ENCODE measurements at regions not wholly inside any gene's neighbourhood (a gene's known extent, or its start where the extent isn't known, plus 50 kb on each side); places are given as distances from the start of the nearest gene placed in this dataset.

GRCh38 chr2:13227578-13227977, 510.8 kb downstream of the TRIB2 start:
- Histone ChIP-seq H3K4me3 (ENCODE audit: low read length) (no peak overlapping the region), H3K9me3 (ENCODE audit: control insufficient read depth, insufficient read depth, low read length) (no peaks in the 10 kb centered on the region), H3K4me2 (ENCODE audit: low read length) (no peak overlapping the region), H3K4me1 (ENCODE audit: control insufficient read depth, low read length) (no peaks in the 10 kb centered on the region), H3F3A (ENCODE audit: control insufficient read depth, insufficient read depth) (no peaks in the 10 kb centered on the region), H4K20me1 (ENCODE audit: control insufficient read depth, insufficient read depth, low read depth, low read length) (no peaks in the 10 kb centered on the region), H3K9me2 (replicated peaks; ENCODE audit: control insufficient read depth, low read length) (no peaks in the 10 kb centered on the region), H3K79me2 (ENCODE audit: control insufficient read depth, low read length) (no peaks in the 10 kb centered on the region), H3K27me3 (ENCODE audit: control insufficient read depth, low read length) (no peaks in the 10 kb centered on the region), H3K36me3 (ENCODE audit: control insufficient read depth, low read length) (no peaks in the 10 kb centered on the region), H3K27ac (ENCODE audit: low read depth, low read length) (no peak overlapping the region)
- TF ChIP-seq EZH2phosphoT487 (IDR thresholded peaks at IDR 0.05; ENCODE audit: borderline replicate concordance, low read length), result no peak
- TF ChIP-seq, protein P1, sequence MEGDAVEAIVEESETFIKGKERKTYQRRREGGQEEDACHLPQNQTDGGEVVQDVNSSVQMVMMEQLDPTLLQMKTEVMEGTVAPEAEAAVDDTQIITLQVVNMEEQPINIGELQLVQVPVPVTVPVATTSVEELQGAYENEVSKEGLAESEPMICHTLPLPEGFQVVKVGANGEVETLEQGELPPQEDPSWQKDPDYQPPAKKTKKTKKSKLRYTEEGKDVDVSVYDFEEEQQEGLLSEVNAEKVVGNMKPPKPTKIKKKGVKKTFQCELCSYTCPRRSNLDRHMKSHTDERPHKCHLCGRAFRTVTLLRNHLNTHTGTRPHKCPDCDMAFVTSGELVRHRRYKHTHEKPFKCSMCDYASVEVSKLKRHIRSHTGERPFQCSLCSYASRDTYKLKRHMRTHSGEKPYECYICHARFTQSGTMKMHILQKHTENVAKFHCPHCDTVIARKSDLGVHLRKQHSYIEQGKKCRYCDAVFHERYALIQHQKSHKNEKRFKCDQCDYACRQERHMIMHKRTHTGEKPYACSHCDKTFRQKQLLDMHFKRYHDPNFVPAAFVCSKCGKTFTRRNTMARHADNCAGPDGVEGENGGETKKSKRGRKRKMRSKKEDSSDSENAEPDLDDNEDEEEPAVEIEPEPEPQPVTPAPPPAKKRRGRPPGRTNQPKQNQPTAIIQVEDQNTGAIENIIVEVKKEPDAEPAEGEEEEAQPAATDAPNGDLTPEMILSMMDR (IDR thresholded peaks at IDR 0.05; ENCODE audit: low read depth, low read length, poor library complexity, severe bottlenecking), result no peak

DNA sequence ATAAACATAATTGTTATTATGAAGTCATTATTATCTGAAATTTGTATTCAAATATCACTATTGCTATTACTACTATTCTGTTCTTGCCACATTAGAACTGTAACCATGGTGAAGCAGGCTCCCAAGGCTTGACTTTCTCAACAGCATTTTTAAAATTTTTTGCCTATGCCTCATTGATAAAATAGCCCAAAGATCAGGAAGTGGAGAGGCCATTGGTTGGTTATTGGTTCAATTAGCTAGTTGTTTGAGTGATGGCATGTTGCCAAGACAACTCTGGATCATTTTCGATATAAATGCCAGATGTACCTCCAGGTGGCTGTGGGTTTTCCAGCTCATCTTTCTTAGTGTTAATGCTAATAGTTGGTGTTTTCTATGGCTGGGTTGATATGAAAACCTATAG, 513.5 kb downstream of the TRIB2 start:
- Histone ChIP-seq H3K4me1 (ENCODE audit: control insufficient read depth, low read length) (no peaks in the 10 kb centered on the region), H3K4me2 (ENCODE audit: low read length) (no peak overlapping the region), H3K79me2 (ENCODE audit: control insufficient read depth, low read length) (no peaks in the 10 kb centered on the region), H3K9me2 (replicated peaks; ENCODE audit: control insufficient read depth, low read length) (no peaks in the 10 kb centered on the region), H4K20me1 (ENCODE audit: control insufficient read depth, insufficient read depth, low read depth, low read length) (no peaks in the 10 kb centered on the region), H3K27me3 (ENCODE audit: control insufficient read depth, low read length) (no peaks in the 10 kb centered on the region), H3K36me3 (ENCODE audit: control insufficient read depth, low read length) (no peaks in the 10 kb centered on the region), H3F3A (ENCODE audit: control insufficient read depth, insufficient read depth) (no peaks in the 10 kb centered on the region), H3K9me3 (ENCODE audit: control insufficient read depth, insufficient read depth, low read length) (no peaks in the 10 kb centered on the region), H3K4me3 (ENCODE audit: low read length) (no peak overlapping the region), H3K27ac (ENCODE audit: low read depth, low read length) (no peak overlapping the region)
- TF ChIP-seq EZH2phosphoT487 (IDR thresholded peaks at IDR 0.05; ENCODE audit: borderline replicate concordance, low read length), result no peak
- TF ChIP-seq, protein P1 (IDR thresholded peaks at IDR 0.05; ENCODE audit: low read depth, low read length, poor library complexity, severe bottlenecking), result no peak

DNA sequence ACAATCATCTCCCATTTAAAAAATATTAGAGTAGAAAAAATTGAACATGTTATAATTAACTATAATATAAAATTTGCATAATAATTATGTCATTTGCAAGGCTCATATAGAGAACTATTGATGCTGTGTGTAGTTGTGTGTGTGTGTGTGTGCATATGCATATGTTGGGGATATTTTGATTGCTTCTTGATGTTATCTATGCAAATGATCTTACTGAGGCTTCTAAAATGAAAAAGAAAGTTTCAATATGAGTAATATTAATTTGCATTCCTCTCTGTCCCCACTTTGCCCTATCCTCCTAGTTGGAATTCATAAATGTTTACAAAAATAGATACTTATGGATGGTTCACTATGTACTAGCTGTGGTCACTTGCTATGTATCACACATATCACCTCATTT, 523.3 kb downstream of the TRIB2 start:
- Histone ChIP-seq H3K4me1 (ENCODE audit: control insufficient read depth, low read length) (no peaks in the 10 kb centered on the region), H3K9me3 (ENCODE audit: control insufficient read depth, insufficient read depth, low read length) (peaks cover 6% of the 10 kb centered on the region; the same call in 1 of the 2 replicates), H3K36me3 (ENCODE audit: control insufficient read depth, low read length) (no peaks in the 10 kb centered on the region)

More for the DNA sequence above, 523.3 kb downstream of the TRIB2 start:
- Histone ChIP-seq H3K27ac (ENCODE audit: low read depth, low read length) (no peak overlapping the region), H3K27me3 (ENCODE audit: control insufficient read depth, low read length) (no peaks in the 10 kb centered on the region), H3K4me2 (ENCODE audit: low read length) (no peak overlapping the region), H4K20me1 (ENCODE audit: control insufficient read depth, insufficient read depth, low read depth, low read length) (no peaks in the 10 kb centered on the region), H3K4me3 (ENCODE audit: low read length) (no peak overlapping the region), H3K79me2 (ENCODE audit: control insufficient read depth, low read length) (no peaks in the 10 kb centered on the region), H3F3A (ENCODE audit: control insufficient read depth, insufficient read depth) (no peaks in the 10 kb centered on the region), H3K9me2 (replicated peaks; ENCODE audit: control insufficient read depth, low read length) (no peaks in the 10 kb centered on the region)
- TF ChIP-seq EZH2phosphoT487 (IDR thresholded peaks at IDR 0.05; ENCODE audit: borderline replicate concordance, low read length), result no peak
- TF ChIP-seq, protein P1 (IDR thresholded peaks at IDR 0.05; ENCODE audit: low read depth, low read length, poor library complexity, severe bottlenecking), result no peak

All from DOHH2 (cell line).